ENCODE measurements at regions not wholly inside any gene's neighbourhood (a gene's known extent, or its start where the extent isn't known, plus 50 kb on each side); places are given as distances from the start of the nearest gene placed in this dataset.
A peak's percentile ranks its signal among the peaks of the same experiment; 100 is the strongest.
"Not testable (repeated sequence)": the region's sequence is repeated elsewhere in the genome, so short reads cannot be mapped to it uniquely, and the experiment has no call there.

GRCh38 chr10:30705625-30706149 is 76.1 kb upstream of the LYZL2 start:
- no peak overlapping the region for H3K4me3 ChIP-seq (ENCODE audit: low read depth in 1 of 3, low read length in 3 of 3)
- H3K36me3 ChIP-seq (ENCODE audit: control insufficient read depth in 3 of 3, insufficient read depth in 2 of 3, low read depth in 1 of 3, low read length in 3 of 3): no peaks in the 10 kb centered on the region
- H3K27me3 ChIP-seq (ENCODE audit: control insufficient read depth in 3 of 3, insufficient read depth in 3 of 3, low read length in 3 of 3): no peaks in the 10 kb centered on the region
- FAIRE-seq: no peak
- H3K4me1 ChIP-seq (ENCODE audit: control insufficient read depth in 3 of 3, insufficient read depth in 2 of 3, low read depth in 1 of 3, low read length in 2 of 3): no peaks in the 10 kb centered on the region
- WGBS, 3 donors: 56 to 70% (median 64%) methylated on average over 9 of the region's 9 CpGs
- peak overlapping the region in 2 of 3 donors; percentile 65 to 68 for H3K27ac ChIP-seq (ENCODE audit: low read depth in 1 of 3, low read length in 2 of 3)
- no peaks in the 10 kb centered on the region for H3K9me3 ChIP-seq (ENCODE audit: control insufficient read depth in 2 of 2, insufficient read depth in 1 of 2, low read depth in 1 of 2, low read length in 1 of 2)
- DNase-seq: no peak

- DNase-seq: no peak
- WGBS, 3 donors: 30 to 34% (median 31%) methylated on average over 8 to 9 of the region's 9 CpGs
- peak overlapping the region in 2 of 3 donors; percentile 62 to 65 for H3K27ac ChIP-seq (ENCODE audit: low read depth in 1 of 3, low read length in 2 of 3)
Measured at GRCh38 chr10:30705101-30705624, 75.6 kb upstream of the LYZL2 start.

GRCh38 chr10:30704601-30705100 is 75.1 kb upstream of the LYZL2 start:
- not testable (repeated sequence) for DNase-seq; H3K27me3 ChIP-seq (ENCODE audit: control insufficient read depth in 3 of 3, insufficient read depth in 3 of 3, low read length in 3 of 3); H3K4me1 ChIP-seq (ENCODE audit: control insufficient read depth in 3 of 3, insufficient read depth in 2 of 3, low read depth in 1 of 3, low read length in 2 of 3); H3K4me3 ChIP-seq (ENCODE audit: low read depth in 1 of 3, low read length in 3 of 3); H3K9me3 ChIP-seq (ENCODE audit: control insufficient read depth in 2 of 2, insufficient read depth in 1 of 2, low read depth in 1 of 2, low read length in 1 of 2); H3K36me3 ChIP-seq (ENCODE audit: control insufficient read depth in 3 of 3, insufficient read depth in 2 of 3, low read depth in 1 of 3, low read length in 3 of 3); FAIRE-seq
- WGBS, 3 donors: 55 to 79% (median 69%) methylated on average over 14 of the region's 14 CpGs
- H3K27ac ChIP-seq (ENCODE audit: low read depth in 1 of 3, low read length in 2 of 3): peak overlapping the region in 1 of 3 donors; percentile 65

More at GRCh38 chr10:30705101-30705624, 75.6 kb upstream of the LYZL2 start:
- H3K4me1 ChIP-seq (ENCODE audit: control insufficient read depth in 3 of 3, insufficient read depth in 2 of 3, low read depth in 1 of 3, low read length in 2 of 3): no peaks in the 10 kb centered on the region
- peak overlapping the region in 2 of 3 donors; percentile 10 to 25 for H3K4me3 ChIP-seq (ENCODE audit: low read depth in 1 of 3, low read length in 3 of 3)
- no peak for FAIRE-seq
- H3K36me3 ChIP-seq (ENCODE audit: control insufficient read depth in 3 of 3, insufficient read depth in 2 of 3, low read depth in 1 of 3, low read length in 3 of 3): no peaks in the 10 kb centered on the region
- H3K9me3 ChIP-seq (ENCODE audit: control insufficient read depth in 2 of 2, insufficient read depth in 1 of 2, low read depth in 1 of 2, low read length in 1 of 2): no peaks in the 10 kb centered on the region
- H3K27me3 ChIP-seq (ENCODE audit: control insufficient read depth in 3 of 3, insufficient read depth in 3 of 3, low read length in 3 of 3): no peaks in the 10 kb centered on the region

- no peaks in the 10 kb centered on the region for H3K4me1 ChIP-seq (ENCODE audit: control insufficient read depth in 3 of 3, insufficient read depth in 2 of 3, low read depth in 1 of 3, low read length in 2 of 3)
- H3K9me3 ChIP-seq (ENCODE audit: control insufficient read depth in 2 of 2, insufficient read depth in 1 of 2, low read depth in 1 of 2, low read length in 1 of 2): no peaks in the 10 kb centered on the region
- peak overlapping the region in 1 of 3 donors; percentile 65 for H3K27ac ChIP-seq (ENCODE audit: low read depth in 1 of 3, low read length in 2 of 3)
- no peaks in the 10 kb centered on the region for H3K27me3 ChIP-seq (ENCODE audit: control insufficient read depth in 3 of 3, insufficient read depth in 3 of 3, low read length in 3 of 3)
- no peak overlapping the region for H3K4me3 ChIP-seq (ENCODE audit: low read depth in 1 of 3, low read length in 3 of 3)
- H3K36me3 ChIP-seq (ENCODE audit: control insufficient read depth in 3 of 3, insufficient read depth in 2 of 3, low read depth in 1 of 3, low read length in 3 of 3): no peaks in the 10 kb centered on the region
- no peak for FAIRE-seq
- 77 to 83% (median 77%) methylated on average over 11 of the region's 11 CpGs for WGBS, 3 donors
- no peak for DNase-seq
Measured at GRCh38 chr10:30704026-30704600, 74.6 kb upstream of the LYZL2 start.

GRCh38 chr10:30703446-30703845 is 73.9 kb upstream of the LYZL2 start:
- not testable (repeated sequence) for H3K4me3 ChIP-seq (ENCODE audit: low read depth in 1 of 3, low read length in 3 of 3); H3K9me3 ChIP-seq (ENCODE audit: control insufficient read depth in 2 of 2, insufficient read depth in 1 of 2, low read depth in 1 of 2, low read length in 1 of 2); H3K27ac ChIP-seq (ENCODE audit: low read depth in 1 of 3, low read length in 2 of 3); H3K27me3 ChIP-seq (ENCODE audit: control insufficient read depth in 3 of 3, insufficient read depth in 3 of 3, low read length in 3 of 3); FAIRE-seq; H3K4me1 ChIP-seq (ENCODE audit: control insufficient read depth in 3 of 3, insufficient read depth in 2 of 3, low read depth in 1 of 3, low read length in 2 of 3); H3K36me3 ChIP-seq (ENCODE audit: control insufficient read depth in 3 of 3, insufficient read depth in 2 of 3, low read depth in 1 of 3, low read length in 3 of 3); DNase-seq
- 88 to 94% (median 89%) methylated on average over 7 of the region's 7 CpGs for WGBS, 3 donors

- H3K9me3 ChIP-seq (ENCODE audit: control insufficient read depth in 2 of 2, insufficient read depth in 1 of 2, low read depth in 1 of 2, low read length in 1 of 2): no peaks in the 10 kb centered on the region
- FAIRE-seq: no peak
- no peaks in the 10 kb centered on the region for H3K4me1 ChIP-seq (ENCODE audit: control insufficient read depth in 3 of 3, insufficient read depth in 2 of 3, low read depth in 1 of 3, low read length in 2 of 3)
- H3K27me3 ChIP-seq (ENCODE audit: control insufficient read depth in 3 of 3, insufficient read depth in 3 of 3, low read length in 3 of 3): no peaks in the 10 kb centered on the region
- H3K27ac ChIP-seq (ENCODE audit: low read depth in 1 of 3, low read length in 2 of 3): no peak overlapping the region
- H3K36me3 ChIP-seq (ENCODE audit: control insufficient read depth in 3 of 3, insufficient read depth in 2 of 3, low read depth in 1 of 3, low read length in 3 of 3): no peaks in the 10 kb centered on the region
- DNase-seq: no peak
- H3K4me3 ChIP-seq (ENCODE audit: low read depth in 1 of 3, low read length in 3 of 3): no peak overlapping the region
- 65 to 70% (median 65%) methylated on average over 5 of the region's 5 CpGs for WGBS, 3 donors
Measured at GRCh38 chr10:30702860-30703259, 73.3 kb upstream of the LYZL2 start.

GRCh38 chr10:30701451-30702173 is 72.1 kb upstream of the LYZL2 start:
- Histone ChIP-seq H3K36me3 (ENCODE audit: control insufficient read depth in 3 of 3, insufficient read depth in 2 of 3, low read depth in 1 of 3, low read length in 3 of 3) (no peaks in the 10 kb centered on the region), H3K4me1 (ENCODE audit: control insufficient read depth in 3 of 3, insufficient read depth in 2 of 3, low read depth in 1 of 3, low read length in 2 of 3) (no peaks in the 10 kb centered on the region), H3K27ac (ENCODE audit: low read depth in 1 of 3, low read length in 2 of 3) (peak overlapping the region in 2 of 3 donors; percentile 71 to 81), H3K9me3 (ENCODE audit: control insufficient read depth in 2 of 2, insufficient read depth in 1 of 2, low read depth in 1 of 2, low read length in 1 of 2) (no peaks in the 10 kb centered on the region), H3K4me3 (ENCODE audit: low read depth in 1 of 3, low read length in 3 of 3) (no peak overlapping the region), H3K27me3 (ENCODE audit: control insufficient read depth in 3 of 3, insufficient read depth in 3 of 3, low read length in 3 of 3) (no peaks in the 10 kb centered on the region)
- FAIRE-seq: no peak
- WGBS, 3 donors: 48 to 64% (median 48%) methylated on average over 13 of the region's 13 CpGs
- DNase-seq: peak in 1 of 2 donors; percentile 38

GRCh38 chr10:30697806-30698205 is 68.3 kb upstream of the LYZL2 start:
- no peak overlapping the region for H3K4me3 ChIP-seq (ENCODE audit: low read depth in 1 of 3, low read length in 3 of 3)
- H3K27ac ChIP-seq (ENCODE audit: low read depth in 1 of 3, low read length in 2 of 3): no peak overlapping the region
- no peaks in the 10 kb centered on the region for H3K9me3 ChIP-seq (ENCODE audit: control insufficient read depth in 2 of 2, insufficient read depth in 1 of 2, low read depth in 1 of 2, low read length in 1 of 2)
- H3K27me3 ChIP-seq (ENCODE audit: control insufficient read depth in 3 of 3, insufficient read depth in 3 of 3, low read length in 3 of 3): no peaks in the 10 kb centered on the region
- H3K36me3 ChIP-seq (ENCODE audit: control insufficient read depth in 3 of 3, insufficient read depth in 2 of 3, low read depth in 1 of 3, low read length in 3 of 3): no peaks in the 10 kb centered on the region
- FAIRE-seq: no peak
- 54 to 67% (median 60%) methylated on average over 3 of the region's 3 CpGs for WGBS, 3 donors
- no peak for DNase-seq
- H3K4me1 ChIP-seq (ENCODE audit: control insufficient read depth in 3 of 3, insufficient read depth in 2 of 3, low read depth in 1 of 3, low read length in 2 of 3): no peaks in the 10 kb centered on the region

All from small intestine (tissue), 7 donors.